Left kidney (tissue), 1 donor: ENCODE measurements at regions not wholly inside any gene's neighbourhood (a gene's known extent, or its start where the extent isn't known, plus 50 kb on each side); places are given as distances from the start of the nearest gene placed in this dataset.
"Not testable (repeated sequence)": the region's sequence is repeated elsewhere in the genome, so short reads cannot be mapped to it uniquely, and the experiment has no call there.

ENCODE experiments used
- DNase-seq: peaks from one replicate; pipeline ENCODE4 v3.0.0-alpha.2; 2013

GRCh38 chr2:114066186-114066747, 176.4 kb downstream of the ACTR3 start:
- DNase-seq, result no peak

GRCh38 chr2:114068438-114068837, 178.5 kb downstream of the ACTR3 start:
- peak; percentile 26 for DNase-seq

GRCh38 chr2:114076961-114077360, 187.1 kb downstream of the ACTR3 start:
- DNase-seq, result no peak

- DNase-seq, result no peak
Measured at GRCh38 chr2:114079366-114080004, 189.6 kb downstream of the ACTR3 start.

GRCh38 chr2:114082731-114083433, 193.0 kb downstream of the ACTR3 start:
- no peak for DNase-seq

- DNase-seq, result no peak
Measured at GRCh38 chr2:114083717-114084387, 194.0 kb downstream of the ACTR3 start.

GRCh38 chr2:114085238-114085637, 195.3 kb downstream of the ACTR3 start:
- no peak for DNase-seq

GRCh38 chr2:114085992-114086391, 196.1 kb downstream of the ACTR3 start:
- no peak for DNase-seq

GRCh38 chr2:114089636-114090319, 199.9 kb downstream of the ACTR3 start:
- no peak for DNase-seq

GRCh38 chr2:114091010-114091409, 201.1 kb downstream of the ACTR3 start:
- DNase-seq, result no peak

GRCh38 chr2:114108249-114108648, 218.4 kb downstream of the ACTR3 start:
- DNase-seq, result no peak

GRCh38 chr2:114108824-114109416, 219.0 kb downstream of the ACTR3 start:
- peak; percentile 46 for DNase-seq

- no peak for DNase-seq
Measured at GRCh38 chr2:114111329-114111728, 221.4 kb downstream of the ACTR3 start.

GRCh38 chr2:114113518-114113917, 223.6 kb downstream of the ACTR3 start:
- DNase-seq, result no peak

- no peak for DNase-seq
Measured at GRCh38 chr2:114118088-114118487, 228.2 kb downstream of the ACTR3 start.

- no peak for DNase-seq
Measured at GRCh38 chr2:114119862-114120261, 230.0 kb downstream of the ACTR3 start.

- no peak for DNase-seq
Measured at GRCh38 chr2:114122930-114123329, 233.0 kb downstream of the ACTR3 start.

- DNase-seq, result no peak
Measured at GRCh38 chr2:114123925-114124324, 234.0 kb downstream of the ACTR3 start.

- DNase-seq, result no peak
Measured at GRCh38 chr2:114127372-114127771, 237.5 kb downstream of the ACTR3 start.

- DNase-seq, result no peak
Measured at GRCh38 chr2:114128263-114128662, 238.4 kb downstream of the ACTR3 start.

- no peak for DNase-seq
Measured at GRCh38 chr2:114128725-114129124, 238.8 kb downstream of the ACTR3 start.

- not testable (repeated sequence) for DNase-seq
Measured at GRCh38 chr2:114132050-114132449, 242.2 kb downstream of the ACTR3 start.
